ENCODE measurements at regions not wholly inside any gene's neighbourhood (a gene's known extent, or its start where the extent isn't known, plus 50 kb on each side); places are given as distances from the start of the nearest gene placed in this dataset.

DNA sequence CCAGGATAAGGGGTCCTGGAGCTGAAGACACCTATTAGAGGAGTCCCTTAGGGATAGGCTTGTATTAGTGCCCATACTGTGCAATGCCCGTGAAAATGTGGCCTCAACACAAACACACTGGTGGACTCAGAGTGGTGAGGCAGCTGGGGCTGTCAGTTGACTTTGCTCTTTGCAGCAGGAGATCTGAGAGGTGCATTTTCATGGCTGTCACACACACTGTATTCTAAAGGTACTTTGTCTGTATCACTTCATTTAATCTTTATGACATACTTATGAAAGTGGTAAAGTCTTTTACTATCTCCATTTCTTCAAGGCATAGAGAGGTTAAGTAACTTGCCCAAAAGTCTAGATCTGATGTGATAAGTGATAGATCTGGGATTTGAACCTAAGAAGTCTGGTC, 55.1 kb upstream of the GCFC2 start:
- TF ChIP-seq, protein P1, sequence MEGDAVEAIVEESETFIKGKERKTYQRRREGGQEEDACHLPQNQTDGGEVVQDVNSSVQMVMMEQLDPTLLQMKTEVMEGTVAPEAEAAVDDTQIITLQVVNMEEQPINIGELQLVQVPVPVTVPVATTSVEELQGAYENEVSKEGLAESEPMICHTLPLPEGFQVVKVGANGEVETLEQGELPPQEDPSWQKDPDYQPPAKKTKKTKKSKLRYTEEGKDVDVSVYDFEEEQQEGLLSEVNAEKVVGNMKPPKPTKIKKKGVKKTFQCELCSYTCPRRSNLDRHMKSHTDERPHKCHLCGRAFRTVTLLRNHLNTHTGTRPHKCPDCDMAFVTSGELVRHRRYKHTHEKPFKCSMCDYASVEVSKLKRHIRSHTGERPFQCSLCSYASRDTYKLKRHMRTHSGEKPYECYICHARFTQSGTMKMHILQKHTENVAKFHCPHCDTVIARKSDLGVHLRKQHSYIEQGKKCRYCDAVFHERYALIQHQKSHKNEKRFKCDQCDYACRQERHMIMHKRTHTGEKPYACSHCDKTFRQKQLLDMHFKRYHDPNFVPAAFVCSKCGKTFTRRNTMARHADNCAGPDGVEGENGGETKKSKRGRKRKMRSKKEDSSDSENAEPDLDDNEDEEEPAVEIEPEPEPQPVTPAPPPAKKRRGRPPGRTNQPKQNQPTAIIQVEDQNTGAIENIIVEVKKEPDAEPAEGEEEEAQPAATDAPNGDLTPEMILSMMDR (IDR thresholded peaks at IDR 0.05 in 4 of 5, conservative IDR thresholded peaks at IDR 0.05 in 1 of 5): no peak
- TF ChIP-seq POLR2A (IDR thresholded peaks at IDR 0.05): no peak
